Neural cell (in vitro differentiated cells): ENCODE measurements at regions not wholly inside any gene's neighbourhood (a gene's known extent, or its start where the extent isn't known, plus 50 kb on each side); places are given as distances from the start of the nearest gene placed in this dataset.

ENCODE experiments used
- H2AFZ ChIP-seq: fragments of 200-600, 300-800 bp; sonication (generic), shearing (Covaris generic); 2 replicates; pipeline ENCODE4 v1.6.0; 2014; ENCODE audit warnings: low read depth, mild to moderate bottlenecking, antibody characterized with exemption, low read length, moderate library complexity
- H3F3A ChIP-seq: fragments of 200-600 bp; shearing (Covaris generic); 2 replicates; pipeline ENCODE4 v1.6.1; 2016; ENCODE audit warnings: mild to moderate bottlenecking, moderate library complexity, mixed read lengths, antibody characterized with exemption, low read length; ENCODE audit not compliant: insufficient read depth, poor library complexity, severe bottlenecking
- H3K27ac ChIP-seq: fragments of 200-600, 300-800 bp; sonication (generic), shearing (Covaris generic); 2 replicates; pipeline ENCODE4 v1.5.1; 2014; ENCODE audit warnings: mild to moderate bottlenecking, low read length, moderate library complexity
- H3K27me3 ChIP-seq: fragments of 300-800, 200-600 bp; sonication (generic), shearing (Covaris generic); 2 replicates; pipeline ENCODE4 v1.6.0; 2014; ENCODE audit warnings: mild to moderate bottlenecking, low read depth, low read length, moderate library complexity; ENCODE audit not compliant: insufficient read depth
- H3K36me3 ChIP-seq: fragments of 300-800, 200-600 bp; sonication (generic), shearing (Covaris generic); 2 replicates; pipeline ENCODE4 v1.5.1; 2014; ENCODE audit warnings: mild to moderate bottlenecking, antibody characterized with exemption, low read length, moderate library complexity; ENCODE audit not compliant: insufficient read depth
- H3K4me2 ChIP-seq: fragments of 300-800, 200-600 bp; sonication (generic), shearing (Covaris generic); 2 replicates; pipeline ENCODE4 v1.6.0; 2014; ENCODE audit warnings: mild to moderate bottlenecking, low read length
- H3K4me3 ChIP-seq: fragments of 300-800, 200-600 bp; sonication (generic), shearing (Covaris generic); 2 replicates; pipeline ENCODE4 v1.5.1; 2014; ENCODE audit warnings: mild to moderate bottlenecking, low read length, moderate library complexity
- H3K79me2 ChIP-seq: fragments of 200-600 bp; shearing (Covaris generic); replicated peaks from 2 replicates; pipeline ENCODE4 v1.6.0; 2014; ENCODE audit warnings: mild to moderate bottlenecking, low read length, moderate library complexity; ENCODE audit not compliant: insufficient read depth
- H3K9ac ChIP-seq: fragments of 300-800, 200-600 bp; sonication (generic), shearing (Covaris generic); 2 replicates; pipeline ENCODE4 v1.6.1; 2016; ENCODE audit warnings: mild to moderate bottlenecking, low read length, mixed read lengths
- H3K9me2 ChIP-seq: fragments of 200-600 bp; shearing (Covaris generic); 2 replicates; pipeline ENCODE4 v1.6.1; 2016; ENCODE audit warnings: mild to moderate bottlenecking, low read length, mixed read lengths; ENCODE audit not compliant: insufficient read depth
- H3K9me3 ChIP-seq: fragments of 200-600, 300-800 bp; sonication (generic), shearing (Covaris generic); 2 replicates; pipeline ENCODE4 v1.6.1; 2016; ENCODE audit warnings: mild to moderate bottlenecking, mixed run types, low read length, moderate library complexity, mixed read lengths
- H4K20me1 ChIP-seq: fragments of 200-600 bp; shearing (Covaris generic); 2 replicates; pipeline ENCODE4 v1.6.1; 2016; ENCODE audit warnings: mild to moderate bottlenecking, mixed run types; ENCODE audit not compliant: insufficient read depth
- CTCF ChIP-seq: fragments of 450-650 bp; IDR thresholded peaks from 2 replicates; pipeline ENCODE4 v1.5.1; 2014; ENCODE audit warnings: antibody characterized with exemption, mild to moderate bottlenecking, moderate library complexity; ENCODE audit not compliant: poor library complexity, severe bottlenecking
- EP300 ChIP-seq: fragments of 450-650 bp; conservative IDR thresholded peaks from 2 replicates; pipeline ENCODE4 v1.6.1; 2014; ENCODE audit warnings: antibody characterized with exemption, mild to moderate bottlenecking, moderate library complexity; ENCODE audit not compliant: poor library complexity, severe bottlenecking
- EZH2 ChIP-seq: fragments of 200-600, 300-800 bp; shearing (Covaris generic), sonication (generic); IDR thresholded peaks from 2 replicates; pipeline ENCODE4 v1.6.1; 2014; ENCODE audit warnings: antibody characterized with exemption, low read length, borderline replicate concordance, mild to moderate bottlenecking; ENCODE audit not compliant: insufficient read depth, poor library complexity, severe bottlenecking
- MXI1 ChIP-seq: fragments of 450-650 bp; conservative IDR thresholded peaks from 2 replicates; pipeline ENCODE4 v1.6.1; 2014; ENCODE audit warnings: antibody characterized with exemption, mild to moderate bottlenecking; ENCODE audit not compliant: poor library complexity, severe bottlenecking
- POLR2AphosphoS5 ChIP-seq: IDR thresholded peaks from 2 replicates; pipeline ENCODE4 v1.6.1; 2012
- RAD21 ChIP-seq: fragments of 450-650 bp; conservative IDR thresholded peaks from 2 replicates; pipeline ENCODE4 v1.6.1; 2014; ENCODE audit warnings: antibody characterized with exemption, mild to moderate bottlenecking, moderate library complexity
- REST ChIP-seq: IDR thresholded peaks from 2 replicates; pipeline ENCODE4 v1.6.1; 2012; ENCODE audit warnings: borderline replicate concordance
- SMC3 ChIP-seq: fragments of 450-650 bp; conservative IDR thresholded peaks from 2 replicates; pipeline ENCODE4 v1.6.1; 2014; ENCODE audit warnings: antibody characterized with exemption, mild to moderate bottlenecking, moderate library complexity; ENCODE audit not compliant: poor library complexity
- TAF1 ChIP-seq: IDR thresholded peaks from 2 replicates; pipeline ENCODE4 v1.6.1; 2012; ENCODE audit warnings: low read depth

GRCh38 chr14:61128382-61129167 is 147.5 kb downstream of the SLC38A6 start:
- Histone ChIP-seq H3K4me3 (no peak overlapping the region), H3K27me3 (no peaks in the 10 kb centered on the region), H3K4me2 (no peak overlapping the region), H3K9ac (no peak overlapping the region), H3K9me3 (no peaks in the 10 kb centered on the region), H3K9me2 (no peaks in the 10 kb centered on the region), H2AFZ (no peak overlapping the region), H3F3A (no peaks in the 10 kb centered on the region), H4K20me1 (no peaks in the 10 kb centered on the region), H3K36me3 (no peaks in the 10 kb centered on the region), H3K79me2 (no peaks in the 10 kb centered on the region), H3K27ac (no peak overlapping the region)
- no peak for TF ChIP-seq TAF1
- TF ChIP-seq REST = no peak
- no peak for TF ChIP-seq MXI1
- TF ChIP-seq EP300 = no peak
- no peak for TF ChIP-seq RAD21
- TF ChIP-seq POLR2AphosphoS5 = no peak
- TF ChIP-seq SMC3 = no peak
- no peak for TF ChIP-seq CTCF
- TF ChIP-seq EZH2 = no peak

GRCh38 chr14:61126603-61127498 is 145.8 kb downstream of the SLC38A6 start:
- H3K4me3 ChIP-seq = no peak overlapping the region
- H3K79me2 ChIP-seq = no peaks in the 10 kb centered on the region
- H3K27me3 ChIP-seq = no peaks in the 10 kb centered on the region
- no peaks in the 10 kb centered on the region for H3F3A ChIP-seq
- no peaks in the 10 kb centered on the region for H3K36me3 ChIP-seq
- H3K9ac ChIP-seq = no peak overlapping the region
- H3K9me2 ChIP-seq = no peaks in the 10 kb centered on the region
- no peaks in the 10 kb centered on the region for H3K9me3 ChIP-seq
- no peak overlapping the region for H2AFZ ChIP-seq
- H3K27ac ChIP-seq = no peak overlapping the region
- no peak overlapping the region for H3K4me2 ChIP-seq
- H4K20me1 ChIP-seq = no peaks in the 10 kb centered on the region
- no peak for TF ChIP-seq RAD21
- TF ChIP-seq POLR2AphosphoS5 = no peak
- no peak for TF ChIP-seq REST
